ENCODE measurements at regions not wholly inside any gene's neighbourhood (a gene's known extent, or its start where the extent isn't known, plus 50 kb on each side); places are given as distances from the start of the nearest gene placed in this dataset.

DNA sequence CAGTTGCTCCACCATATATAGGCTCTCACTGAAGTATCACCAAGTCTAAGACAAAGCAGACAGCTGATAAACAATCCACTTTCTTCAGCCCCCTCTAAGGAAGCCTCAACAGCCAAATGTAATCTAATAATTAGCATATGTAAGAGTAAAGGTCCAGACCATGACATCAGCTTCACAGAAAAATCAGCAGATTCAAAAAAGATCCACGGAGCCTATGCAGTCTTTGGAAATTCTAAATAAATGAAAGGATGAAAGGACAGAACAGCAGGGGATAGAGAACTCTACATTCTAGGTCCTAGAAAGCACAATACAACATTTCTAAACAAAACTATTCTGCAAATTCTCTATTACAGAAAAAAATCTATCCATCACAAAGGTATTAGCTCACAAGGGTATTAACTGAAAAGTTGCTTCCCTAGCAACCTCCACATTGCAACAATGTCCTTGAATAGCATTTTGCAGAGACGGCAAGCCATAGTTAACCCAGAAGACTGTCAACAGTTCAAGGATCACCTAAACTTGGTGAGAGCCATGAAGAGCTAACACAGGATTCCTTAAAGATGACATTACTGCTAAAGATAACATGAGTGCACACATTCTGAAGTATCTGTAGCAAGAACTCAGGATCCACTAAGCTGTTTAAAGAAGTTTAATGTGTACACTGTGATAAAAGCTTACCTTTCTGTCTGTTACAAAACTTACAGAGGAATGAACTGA, 74.3 kb downstream of the SIPA1L2 start:
- no peak for DNase-seq

DNA sequence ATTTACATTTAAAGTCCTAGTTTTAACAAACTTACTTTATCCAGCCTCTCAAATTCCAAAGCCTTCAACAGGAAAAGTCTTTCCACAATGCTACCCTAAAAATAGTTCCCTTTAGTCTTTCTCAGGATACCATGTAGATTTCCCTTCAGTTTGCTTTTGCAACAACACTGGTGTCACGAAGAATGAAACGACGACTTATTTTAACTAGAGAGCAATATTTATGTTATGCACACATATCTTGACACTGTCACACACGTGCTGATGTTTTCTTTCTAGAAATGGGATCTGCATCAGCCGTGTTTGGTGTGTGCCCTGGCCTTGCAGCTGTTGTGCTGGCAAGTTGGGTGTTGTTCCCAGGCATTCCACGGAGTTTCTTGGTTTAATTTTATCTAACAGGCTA, 75.5 kb downstream of the SIPA1L2 start:
- DNase-seq: no peak

DNA sequence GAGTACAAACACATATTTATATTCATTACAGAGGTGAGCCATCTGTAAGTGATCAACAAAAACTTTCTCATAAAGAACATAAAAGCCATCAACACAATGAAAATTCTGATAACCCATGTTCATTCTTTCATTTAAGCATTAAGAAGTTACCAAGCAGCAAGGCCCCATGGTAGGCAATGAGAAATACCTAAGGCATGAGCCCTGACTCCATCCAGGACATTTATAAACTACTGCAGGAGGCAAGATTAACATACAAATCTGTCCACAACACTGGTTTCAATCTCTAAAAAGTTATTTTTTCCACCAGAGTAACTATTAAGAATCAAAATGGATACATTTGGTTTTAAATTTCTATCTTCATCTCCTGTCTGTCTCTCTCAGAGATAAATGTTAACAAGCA, 76.1 kb downstream of the SIPA1L2 start:
- no peak for DNase-seq

DNA sequence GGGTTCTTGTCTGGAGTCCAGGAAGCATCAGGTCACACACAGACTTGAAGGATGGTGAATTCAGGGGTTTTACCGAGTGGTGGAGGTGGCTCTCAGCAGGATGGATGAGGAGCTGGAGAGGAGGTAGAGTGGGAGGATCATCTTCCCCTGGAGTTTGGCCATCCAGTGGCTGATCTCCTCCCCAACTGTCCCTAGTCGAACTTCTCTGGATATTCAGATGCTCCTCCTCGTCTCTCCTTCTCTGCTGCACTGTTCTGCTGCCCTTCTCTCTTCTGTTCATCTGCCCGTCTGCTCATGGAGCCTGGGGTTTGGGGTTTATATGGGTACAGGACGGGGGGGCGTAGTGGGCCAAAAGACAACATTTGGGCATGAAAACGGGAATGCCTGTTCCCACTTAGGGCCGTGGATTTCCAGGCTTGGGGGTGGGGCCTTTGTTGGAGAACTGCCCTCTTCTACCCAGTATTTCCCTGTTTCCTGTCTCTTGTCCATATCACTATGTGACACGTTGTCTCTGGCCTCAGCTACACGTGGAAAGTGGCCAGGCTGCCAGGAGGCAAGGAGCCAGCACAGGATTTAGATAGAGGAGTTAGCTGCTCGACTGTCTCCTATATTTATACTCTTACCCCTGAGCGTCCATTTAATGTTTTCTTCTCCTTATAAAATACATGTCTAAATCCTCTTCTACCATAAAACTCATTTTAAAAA, 76.7 kb downstream of the SIPA1L2 start:
- no peak for DNase-seq

DNA sequence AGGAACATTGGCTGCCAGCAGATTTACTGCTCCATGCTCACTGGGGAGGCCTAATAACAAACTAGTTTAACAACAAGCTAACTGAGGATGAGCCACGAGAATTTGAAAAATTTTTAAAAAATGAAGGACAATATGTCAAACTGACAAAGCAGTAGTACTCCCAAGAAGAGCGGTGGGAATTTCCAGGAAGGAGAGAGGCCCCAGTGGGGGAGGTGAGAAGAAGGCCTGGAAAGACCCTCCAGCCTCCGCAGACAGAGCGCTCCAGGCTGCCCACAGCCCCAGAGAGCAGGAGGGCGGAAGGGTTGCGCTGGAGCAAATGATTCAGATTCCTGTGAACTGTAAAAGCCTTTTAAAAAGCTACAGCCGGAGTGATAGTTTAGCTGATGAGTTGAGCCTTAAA, 78.5 kb downstream of the SIPA1L2 start:
- no peak for DNase-seq

DNA sequence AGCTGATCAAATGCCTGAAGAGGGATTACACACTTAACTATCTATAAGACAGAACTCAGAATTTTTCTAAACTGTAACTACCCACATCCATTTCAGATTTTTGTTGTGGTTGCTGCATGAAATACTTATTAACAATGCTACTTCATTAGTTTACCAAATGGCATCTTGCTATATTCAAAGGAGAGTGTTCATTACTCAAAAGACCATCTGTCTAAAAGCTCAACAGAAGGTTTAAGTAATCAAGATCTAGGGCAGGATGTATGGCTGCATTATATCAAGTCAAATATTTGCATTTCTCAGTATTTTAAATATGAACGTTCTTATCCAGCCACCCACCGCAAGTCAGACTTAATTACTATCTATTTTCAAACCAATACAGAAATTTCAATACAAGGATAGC, 79.9 kb downstream of the SIPA1L2 start:
- DNase-seq: no peak

DNA sequence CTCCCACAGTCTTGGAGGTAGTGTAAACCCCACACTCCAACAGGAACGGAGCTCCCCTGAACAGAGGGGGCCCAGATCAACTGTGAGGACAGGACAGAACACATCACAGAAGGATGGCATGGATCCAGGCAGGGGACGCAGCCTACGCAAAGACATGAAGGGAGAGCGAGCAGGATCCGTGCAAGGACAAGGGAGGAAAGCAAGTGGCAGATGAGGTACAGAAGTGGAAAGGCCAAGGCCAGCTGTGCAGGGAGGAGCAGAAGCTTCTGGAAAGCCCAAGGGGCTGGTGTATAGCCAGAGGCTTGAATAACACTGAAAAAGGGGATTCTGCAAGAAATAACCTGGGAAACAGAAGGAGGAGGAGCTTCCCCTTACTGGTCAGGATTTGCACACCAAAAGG, 81.2 kb downstream of the SIPA1L2 start:
- DNase-seq: peak; percentile 20

DNA sequence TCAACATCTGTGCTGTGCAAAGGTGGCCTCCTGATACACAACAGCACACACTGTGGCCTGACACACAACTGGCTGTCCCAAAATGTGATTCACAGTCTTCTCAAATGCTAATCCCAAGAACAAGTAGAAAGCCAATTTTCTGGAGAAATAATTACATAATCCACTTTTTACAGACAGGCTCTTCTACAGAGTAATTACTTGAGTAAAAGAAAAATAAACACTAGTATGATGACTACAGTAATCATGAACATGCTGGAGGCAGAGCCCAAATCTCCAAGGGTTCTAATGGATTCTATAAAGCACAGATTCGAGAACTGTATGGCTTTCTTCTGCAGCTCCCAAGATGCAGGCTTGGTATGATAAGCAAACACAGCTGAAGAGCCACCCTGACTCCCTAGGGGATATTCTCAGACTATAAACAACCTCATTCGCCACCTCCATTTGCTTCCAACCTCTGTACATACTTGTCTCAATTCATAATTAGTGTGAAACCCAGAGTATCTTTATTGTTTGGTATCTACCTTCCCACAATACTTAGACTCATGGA, 81.9 kb downstream of the SIPA1L2 start:
- DNase-seq: no peak

DNA sequence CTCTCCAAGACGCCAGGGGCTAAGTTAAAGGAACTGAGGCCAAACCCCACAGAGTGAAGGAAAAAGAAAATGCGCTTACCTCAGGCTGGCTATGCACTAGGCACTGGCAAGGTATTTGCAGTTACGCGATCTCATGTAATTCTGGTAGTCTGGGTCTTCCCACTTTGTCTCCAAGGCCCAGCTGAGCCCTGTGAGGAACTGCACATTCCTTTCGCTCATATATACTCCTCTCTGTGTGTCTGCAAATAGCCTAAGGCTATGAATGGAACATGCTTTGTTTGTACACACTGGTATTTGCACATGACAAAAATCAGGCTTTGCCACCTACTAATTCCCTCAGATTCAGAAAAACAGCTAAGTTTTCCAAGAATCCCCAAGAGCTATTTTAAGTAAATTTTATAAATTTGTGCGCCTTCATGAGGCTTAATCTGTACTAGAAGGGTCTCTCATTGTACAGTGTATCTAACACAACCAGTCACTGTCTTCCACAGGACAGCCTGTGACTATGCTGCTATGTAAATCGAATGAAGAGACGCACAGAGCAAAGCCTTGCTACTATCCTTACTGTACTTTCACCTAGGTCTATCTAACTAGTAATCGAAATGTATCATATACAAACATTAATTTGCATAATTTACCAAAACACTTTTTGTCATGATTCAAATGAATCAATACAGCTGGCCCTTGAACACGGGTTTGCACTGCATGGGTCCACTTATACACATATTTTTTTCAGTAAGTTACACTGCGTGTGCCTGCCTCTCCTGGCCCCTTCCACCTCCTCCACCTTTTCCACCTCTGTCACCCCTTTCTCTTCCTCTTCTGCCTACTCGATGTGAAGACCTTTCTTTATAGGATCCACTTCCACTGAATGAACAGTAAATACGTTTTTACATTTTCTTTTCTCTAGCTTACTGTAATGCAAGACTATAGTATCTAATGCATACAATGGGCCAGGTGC, 87.0 kb downstream of the SIPA1L2 start:
- no peak for DNase-seq

DNA sequence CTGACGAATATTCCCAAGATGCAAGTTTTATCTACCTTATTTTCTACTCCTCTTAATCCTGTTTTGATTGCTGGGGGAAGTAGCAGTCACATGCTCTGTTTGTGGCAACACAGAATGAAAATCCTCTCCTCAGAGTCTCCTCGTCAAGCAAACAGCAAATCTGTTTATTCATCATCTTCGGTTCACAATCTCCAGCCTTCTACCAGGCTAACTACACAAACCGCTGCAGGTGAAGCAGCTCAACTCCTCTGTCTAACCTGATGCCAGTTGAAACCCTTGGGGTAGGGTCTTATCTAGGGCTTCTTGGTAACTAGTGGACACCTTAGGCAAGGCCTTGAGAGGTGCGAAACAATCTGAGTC, 91.0 kb downstream of the SIPA1L2 start:
- DNase-seq: no peak

DNA sequence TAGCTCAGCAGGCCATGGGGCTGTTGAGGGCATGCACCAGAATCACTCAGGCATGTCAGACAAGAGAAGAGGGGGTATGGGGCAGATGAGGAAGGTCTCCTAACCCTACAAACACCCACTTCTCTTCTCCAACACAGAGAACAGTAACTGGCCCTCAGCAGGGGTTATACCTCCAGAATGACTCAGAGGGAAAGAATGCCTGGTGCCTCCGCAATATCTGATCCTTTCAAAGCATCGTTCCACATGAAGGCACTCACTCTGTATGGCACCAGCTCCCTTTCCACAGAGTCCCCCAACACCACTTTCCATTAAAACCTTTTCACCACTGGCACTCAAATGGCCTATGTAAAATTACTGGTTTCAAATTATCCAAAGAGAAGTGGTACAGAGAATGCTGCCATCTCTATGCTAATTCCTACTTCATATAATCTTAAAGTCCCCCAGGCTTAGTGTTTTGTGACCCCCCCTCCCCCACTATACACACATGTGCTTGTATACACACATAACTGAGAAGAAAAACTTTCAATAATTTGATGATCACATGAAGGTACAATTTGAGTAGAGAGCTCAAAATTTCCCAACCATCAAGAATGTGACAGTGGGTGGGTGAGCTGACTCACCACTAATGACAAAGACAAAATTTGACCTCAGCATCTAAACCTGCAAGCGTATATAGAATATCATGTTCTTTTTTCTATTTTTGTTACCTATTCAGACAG, 91.5 kb downstream of the SIPA1L2 start:
- peak; percentile 72 for DNase-seq

DNA sequence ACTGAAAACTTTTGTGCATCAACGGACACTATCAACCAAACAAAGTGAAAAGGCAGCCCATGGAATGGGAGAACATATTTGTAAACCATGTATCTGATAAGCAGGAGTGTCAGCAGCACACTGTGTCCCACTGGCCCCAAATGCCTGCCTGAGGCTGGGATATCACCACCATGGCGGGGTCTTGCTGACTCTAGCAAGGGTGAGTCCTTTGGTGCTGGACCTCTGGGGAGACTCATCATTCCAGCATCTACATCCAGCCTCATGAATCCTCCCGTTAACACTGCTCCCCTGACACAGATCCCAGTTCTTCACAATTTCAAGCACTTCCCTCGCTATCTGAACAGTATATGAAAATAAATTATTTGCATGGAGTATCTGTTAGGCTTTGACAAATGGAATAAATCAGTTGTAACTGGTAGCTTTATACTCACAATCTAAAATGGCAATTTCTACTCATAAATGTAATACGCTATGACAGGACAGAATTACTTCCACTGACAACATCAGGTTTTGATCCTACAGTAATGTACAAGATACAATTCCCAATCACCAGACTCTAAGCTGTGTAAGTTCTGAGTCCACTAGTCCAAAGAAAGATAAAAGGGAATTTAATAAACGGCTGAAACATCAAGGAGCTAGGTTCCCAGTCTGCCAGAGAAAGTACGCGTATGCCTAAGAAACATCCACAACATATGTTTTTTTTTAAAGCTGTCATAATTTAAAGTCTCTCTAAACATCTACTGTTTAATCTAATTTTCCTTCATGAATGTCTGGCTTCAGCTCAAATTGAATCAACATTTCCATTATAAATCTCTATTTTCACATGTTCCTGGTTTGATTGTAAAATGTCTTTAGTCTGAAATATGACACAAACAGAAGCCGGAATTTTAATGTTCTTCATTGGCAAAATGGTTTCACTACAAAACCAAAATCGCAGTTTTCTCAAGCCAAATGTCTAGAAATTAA, 95.1 kb downstream of the SIPA1L2 start:
- DNase-seq: no peak

DNA sequence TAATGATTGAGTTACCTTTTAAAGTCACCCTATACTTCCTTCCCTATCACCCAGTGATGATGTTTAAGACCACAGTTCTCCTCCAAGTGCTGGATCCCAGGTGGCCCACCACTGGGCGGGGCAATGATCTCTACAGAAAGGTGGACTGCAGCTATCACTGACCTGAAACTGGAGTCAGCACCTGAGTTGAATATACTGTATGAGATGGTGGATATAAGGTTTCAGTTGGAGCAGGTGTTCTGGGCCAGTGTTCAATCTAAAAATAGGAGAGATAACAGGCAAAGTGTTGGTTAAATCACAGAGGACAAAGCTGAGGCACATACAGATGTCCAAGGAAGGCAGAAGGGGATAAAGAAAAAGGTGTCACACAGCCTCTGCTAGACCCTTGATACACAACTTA, 96.6 kb downstream of the SIPA1L2 start:
- DNase-seq: no peak

DNA sequence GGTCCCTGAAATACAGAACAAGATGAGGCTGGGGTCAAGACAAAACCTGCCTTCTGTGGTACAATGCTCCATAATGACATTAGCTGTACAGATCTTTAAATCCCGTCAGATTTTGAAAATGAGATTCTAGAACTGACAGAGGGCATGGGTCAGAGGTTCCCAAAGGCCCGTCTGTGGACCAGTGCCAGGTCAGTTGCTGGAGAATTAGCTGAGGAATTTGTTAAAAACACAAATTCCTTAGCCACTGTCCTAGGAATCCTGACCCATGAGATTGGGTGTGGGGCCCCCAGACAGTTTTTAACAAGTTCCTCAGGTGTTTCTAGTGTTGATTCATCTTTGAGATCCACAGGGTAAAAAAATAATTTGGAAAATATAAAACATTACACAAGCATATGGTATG, 97.0 kb downstream of the SIPA1L2 start:
- no peak for DNase-seq

DNA sequence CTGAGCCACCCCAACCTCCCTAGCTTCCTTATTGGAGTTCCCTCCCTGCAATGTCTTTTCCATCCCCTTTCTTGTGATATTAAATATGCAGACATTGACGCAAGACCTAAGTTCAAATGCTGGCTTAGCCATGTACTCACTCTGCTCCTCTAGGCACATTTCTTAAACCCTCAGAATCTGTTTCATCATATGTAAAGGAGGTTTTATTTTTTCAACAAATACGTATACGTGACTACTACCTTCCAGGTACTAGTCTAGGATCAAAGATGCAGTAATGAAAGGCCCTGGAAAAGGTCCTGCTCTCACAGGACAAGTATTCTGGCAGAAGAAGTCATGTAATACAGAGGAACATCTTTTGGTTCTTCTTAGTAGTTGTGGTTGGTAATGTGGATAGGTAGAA, 98.6 kb downstream of the SIPA1L2 start:
- DNase-seq: no peak

DNA sequence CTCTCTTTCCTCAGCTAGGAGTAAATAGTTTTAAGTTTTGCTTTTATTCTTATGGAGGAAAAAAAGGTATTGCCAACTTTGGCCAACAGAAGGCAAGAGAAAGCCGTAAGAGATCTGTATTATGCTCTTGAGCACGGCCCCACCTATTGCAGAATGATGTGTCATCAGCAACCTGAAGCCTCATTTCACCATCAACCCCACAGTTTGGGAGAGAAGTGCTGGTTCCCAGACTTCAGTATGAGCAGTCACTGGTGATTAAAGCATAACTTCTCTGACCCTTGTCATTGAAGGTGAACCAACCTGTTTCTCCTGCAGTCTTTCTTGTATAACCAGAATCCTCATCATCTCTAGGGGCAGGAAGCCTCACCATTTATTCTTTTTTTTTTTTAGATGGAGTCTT, 100.2 kb downstream of the SIPA1L2 start:
- DNase-seq: no peak

DNA sequence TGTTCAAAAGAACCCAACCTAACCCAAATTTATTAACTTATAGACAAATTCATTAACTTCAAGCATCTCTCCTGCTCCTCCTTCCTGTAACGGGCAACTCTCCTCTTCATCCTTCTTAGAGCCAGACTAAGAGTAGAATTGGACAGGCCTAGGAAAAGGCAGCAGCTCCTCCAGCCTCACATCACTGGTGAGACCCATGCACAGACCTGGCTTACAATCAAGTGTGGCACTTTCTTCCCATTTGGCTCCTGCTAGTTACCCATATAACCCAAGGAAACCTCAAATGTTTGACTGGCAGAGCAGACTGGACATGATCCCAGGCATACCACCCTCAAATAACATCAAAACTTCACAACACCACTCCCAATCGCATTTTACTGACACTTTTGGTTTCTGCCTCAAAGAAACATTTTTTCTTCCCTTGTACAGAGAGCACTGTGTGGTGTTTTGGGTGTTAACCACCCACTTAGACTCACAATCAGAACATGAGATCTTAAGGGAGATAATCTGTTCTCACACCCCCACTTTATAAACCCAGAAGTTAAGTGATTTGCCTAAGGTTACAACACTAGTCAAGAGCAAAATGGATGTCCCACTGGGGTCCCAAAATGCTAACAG, 101.4 kb downstream of the SIPA1L2 start:
- DNase-seq: no peak

DNA sequence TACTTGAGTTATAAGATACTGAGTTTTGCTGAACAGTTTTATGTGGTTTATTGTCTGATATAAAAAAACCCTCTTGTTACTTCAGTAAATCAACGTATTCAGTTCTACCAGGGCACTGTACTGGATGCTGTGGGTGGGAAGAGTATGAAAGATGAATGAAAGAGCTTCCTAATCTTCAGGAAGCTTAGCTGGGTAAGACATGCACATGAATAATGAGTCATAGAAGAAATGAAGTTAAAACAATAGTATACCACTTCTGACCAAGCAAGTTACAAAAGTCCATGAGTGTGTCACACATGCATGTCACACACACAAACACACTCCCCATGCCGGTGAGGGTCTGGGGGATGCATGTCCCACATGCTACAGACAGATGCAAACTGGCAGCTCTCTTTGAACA, 105.9 kb downstream of the SIPA1L2 start:
- peak; percentile 51 for DNase-seq

DNA sequence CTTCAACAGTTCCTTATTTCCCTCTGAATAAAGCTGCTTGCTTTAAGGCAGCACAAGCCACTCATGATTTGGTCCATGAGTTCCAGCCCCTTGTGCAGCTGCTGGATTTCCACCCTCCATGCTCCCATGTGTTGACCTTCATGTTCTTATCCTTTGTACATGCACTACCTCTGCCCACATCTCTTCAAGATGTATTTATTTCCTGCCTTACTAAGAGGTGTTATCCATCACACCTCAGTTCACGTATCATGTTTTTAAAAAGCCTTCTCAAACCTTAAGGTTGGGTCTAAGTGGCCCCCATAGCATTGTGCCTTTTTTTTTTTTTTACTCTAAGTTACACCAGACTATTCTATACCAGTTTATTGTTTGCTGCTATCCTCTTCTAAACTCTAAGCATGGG, 107.7 kb downstream of the SIPA1L2 start:
- DNase-seq: no peak

DNA sequence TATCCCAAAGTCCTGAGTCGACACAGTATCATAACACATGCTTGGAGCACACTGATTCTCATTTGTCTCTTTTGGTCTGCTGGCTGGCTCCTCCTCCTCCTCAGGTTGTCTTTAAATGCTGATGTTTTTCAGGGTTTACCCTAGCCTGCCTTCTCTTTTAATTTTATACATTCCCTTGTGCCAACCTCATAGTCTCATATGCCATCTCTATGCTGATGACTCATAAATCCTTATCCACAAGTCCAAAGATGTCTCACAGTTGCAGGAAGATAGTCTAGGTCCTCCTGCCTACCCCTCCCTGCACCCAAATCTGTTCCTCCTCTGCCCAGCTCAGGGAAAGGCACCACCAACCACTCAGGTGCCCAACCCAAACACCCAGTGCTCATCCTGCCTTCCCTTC, 108.3 kb downstream of the SIPA1L2 start:
- DNase-seq: no peak

DNA sequence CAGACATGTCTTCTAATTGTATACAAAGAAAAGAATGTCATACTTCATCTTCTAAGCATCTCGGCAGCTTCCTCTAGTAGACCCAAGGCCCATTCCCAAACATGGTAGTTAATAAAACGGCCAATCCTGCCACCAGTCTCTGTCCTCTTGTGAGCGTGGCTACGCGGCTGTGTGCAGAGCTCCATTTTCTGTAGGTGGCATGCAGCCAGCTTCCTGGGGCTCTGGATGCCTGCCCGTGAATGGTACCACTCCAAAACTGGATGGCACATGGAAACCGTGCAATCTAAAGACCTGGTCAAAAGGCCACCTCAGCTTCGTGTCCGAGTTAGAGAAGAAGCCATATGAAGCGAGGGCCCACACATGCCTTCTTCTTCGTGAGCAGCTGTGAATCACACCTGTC, 110.7 kb downstream of the SIPA1L2 start:
- DNase-seq: no peak

Measured in inflammatory macrophage treated with lipopolysaccharide for 4 hours (primary cell).